Activated gamma-delta T cell treated with Interleukin-2 at 50 U/mL for 16 hours (primary cell): ENCODE measurements at regions not wholly inside any gene's neighbourhood (a gene's known extent, or its start where the extent isn't known, plus 50 kb on each side); places are given as distances from the start of the nearest gene placed in this dataset.

ENCODE experiments used
- DNase-seq: peaks from one replicate; pipeline ENCODE4 v3.0.0-alpha.2; 2020

DNA sequence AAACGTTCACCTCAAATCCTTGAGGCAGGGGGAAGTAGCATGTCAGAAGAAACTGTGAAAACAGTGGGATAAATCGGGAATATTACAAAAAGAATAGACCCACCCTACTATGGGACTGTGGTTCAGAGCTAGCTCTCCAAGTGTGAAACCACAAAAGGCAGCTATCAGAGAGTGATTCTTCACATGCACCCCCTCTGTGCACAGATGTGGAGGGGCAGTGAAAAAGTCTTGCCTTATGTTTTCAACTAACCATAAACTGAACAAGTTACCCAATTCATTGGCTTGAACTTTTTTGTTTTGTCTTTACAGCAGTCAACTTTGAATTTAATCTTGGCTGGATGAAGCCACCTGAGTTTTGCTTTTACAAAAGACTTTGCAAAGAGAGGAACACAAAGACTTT, 98.8 kb upstream of the NR4A3 start:
- DNase-seq: peak; percentile 7

DNA sequence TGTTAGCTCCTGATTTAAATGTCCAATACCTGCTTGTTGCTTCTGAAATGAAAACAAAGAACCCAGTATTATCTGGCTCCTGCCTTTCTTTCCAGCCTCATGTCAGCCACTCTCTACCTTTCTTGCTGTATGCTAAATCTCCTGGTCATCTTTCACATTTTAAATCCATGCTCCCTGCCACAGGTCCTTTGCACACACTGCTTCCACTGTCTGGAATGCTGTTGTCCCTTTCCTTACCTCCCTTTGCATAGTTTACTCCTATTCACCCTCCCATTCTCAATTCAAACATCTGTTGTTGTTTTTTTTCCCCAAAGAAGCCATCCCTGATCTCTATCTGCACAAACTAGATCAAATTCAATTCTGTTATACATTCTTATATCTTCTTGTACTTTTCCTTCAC, 97.0 kb upstream of the NR4A3 start:
- DNase-seq: no peak

DNA sequence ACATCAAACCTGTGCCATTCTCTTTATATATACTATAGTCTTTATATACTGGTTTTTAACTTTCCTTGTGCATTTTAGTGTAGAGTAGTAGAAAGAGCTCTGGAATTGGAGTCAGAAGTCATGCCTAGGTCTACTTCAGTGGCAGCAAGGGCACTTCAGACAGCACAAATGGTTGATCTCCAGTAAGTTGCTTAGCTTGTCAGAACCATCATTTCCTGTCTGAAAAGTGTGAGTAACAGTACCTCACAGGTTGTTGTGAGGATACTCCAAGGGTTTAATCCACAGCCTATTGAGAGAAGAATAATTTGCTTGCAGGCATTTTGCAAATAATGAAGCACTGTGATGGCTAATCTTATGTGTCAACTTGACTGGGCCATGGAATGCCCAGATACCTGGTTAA, 95.8 kb upstream of the NR4A3 start:
- no peak for DNase-seq

DNA sequence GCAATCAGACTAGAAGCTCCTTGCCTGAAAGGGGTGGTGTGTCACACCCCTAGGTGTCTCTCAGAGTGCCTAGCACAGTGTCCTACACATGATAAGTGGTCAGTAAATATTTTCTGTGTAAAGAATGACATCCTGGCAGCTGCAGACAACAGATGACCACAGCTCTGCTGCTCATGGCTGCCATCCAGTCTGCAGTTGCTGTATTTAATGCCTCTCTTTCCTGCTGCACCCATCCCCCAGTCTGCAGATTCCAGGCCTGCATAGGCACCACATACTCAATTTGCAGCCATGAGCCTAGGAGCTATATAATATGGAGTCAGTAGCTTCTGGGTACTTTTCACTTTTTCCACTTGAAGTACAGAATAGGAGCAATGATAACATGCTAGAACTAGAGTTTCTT, 94.9 kb upstream of the NR4A3 start:
- DNase-seq: no peak

DNA sequence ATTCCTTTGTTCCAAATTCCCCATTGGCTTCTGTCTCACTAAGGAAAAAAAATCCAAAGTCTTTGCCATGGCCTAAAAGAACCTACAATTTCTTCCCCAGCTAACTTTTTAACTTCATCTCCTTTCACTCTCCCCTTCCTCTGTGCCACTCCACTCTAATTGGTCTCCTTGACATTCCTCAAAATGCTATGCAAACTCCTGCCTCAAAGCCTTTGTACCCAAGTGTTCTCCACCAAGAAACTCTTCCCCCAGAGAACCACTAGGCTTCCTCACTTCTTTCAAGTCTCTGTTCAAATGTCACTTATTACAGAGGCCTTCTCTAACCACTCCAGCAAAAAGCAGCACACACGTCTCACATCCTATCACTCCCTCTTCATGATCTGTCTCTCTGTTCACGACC, 91.6 kb upstream of the NR4A3 start:
- DNase-seq: no peak

DNA sequence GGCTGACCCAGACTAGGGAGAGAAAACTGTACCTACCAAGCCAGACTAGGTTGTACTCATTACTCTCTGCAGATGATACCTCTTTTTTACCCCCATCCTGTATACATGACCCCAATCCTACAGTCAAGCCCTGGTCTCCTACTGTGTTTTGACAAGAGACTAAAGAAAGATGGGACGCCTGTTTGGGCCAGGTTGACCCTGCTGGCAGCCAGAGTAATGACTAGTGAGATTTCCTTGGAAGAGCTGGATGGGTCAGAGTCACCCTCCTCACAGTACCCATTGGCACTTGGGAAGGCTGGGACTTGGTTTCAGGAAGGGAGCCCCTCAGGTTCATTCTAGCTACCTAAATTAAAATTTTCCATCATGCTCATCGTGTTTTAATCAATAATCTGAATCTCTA, 89.7 kb upstream of the NR4A3 start:
- no peak for DNase-seq

DNA sequence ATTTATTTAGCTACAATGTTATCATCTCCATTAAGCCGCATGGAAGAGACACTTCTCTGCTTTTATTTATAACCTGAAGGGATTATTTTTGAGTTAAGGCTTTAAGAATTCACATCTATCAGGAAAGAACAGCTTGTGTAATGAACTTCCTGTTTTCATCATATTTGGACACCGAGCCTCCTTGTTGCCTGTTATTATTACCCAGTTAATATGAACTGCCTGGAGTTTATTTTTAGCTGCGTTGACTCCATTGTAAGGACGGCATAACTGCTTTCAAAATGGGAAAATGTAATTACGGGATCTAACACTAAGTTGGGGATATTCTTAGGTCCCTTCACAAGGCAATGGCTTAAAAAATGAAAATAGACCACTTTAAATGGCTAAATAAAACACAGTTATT, 89.0 kb upstream of the NR4A3 start:
- DNase-seq: no peak

DNA sequence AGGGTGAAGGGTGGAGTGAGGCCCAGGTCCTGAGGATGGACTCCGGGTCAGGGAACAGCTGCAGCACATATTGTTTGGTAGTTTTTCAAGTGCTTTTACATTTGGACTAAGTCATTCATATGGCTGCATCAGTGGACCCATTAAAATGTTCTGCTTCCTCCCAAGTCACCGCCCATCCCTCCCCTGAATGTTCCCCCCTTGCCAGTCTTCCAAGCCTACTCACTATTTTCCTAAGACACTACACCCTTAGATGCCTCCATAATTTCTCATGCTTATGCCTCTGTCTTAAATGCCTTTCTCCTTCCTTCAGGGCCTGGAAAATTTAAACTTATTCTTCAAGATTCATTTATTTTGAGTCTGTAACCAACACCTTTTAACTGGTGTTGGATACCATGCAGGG, 86.6 kb upstream of the NR4A3 start:
- DNase-seq: no peak

DNA sequence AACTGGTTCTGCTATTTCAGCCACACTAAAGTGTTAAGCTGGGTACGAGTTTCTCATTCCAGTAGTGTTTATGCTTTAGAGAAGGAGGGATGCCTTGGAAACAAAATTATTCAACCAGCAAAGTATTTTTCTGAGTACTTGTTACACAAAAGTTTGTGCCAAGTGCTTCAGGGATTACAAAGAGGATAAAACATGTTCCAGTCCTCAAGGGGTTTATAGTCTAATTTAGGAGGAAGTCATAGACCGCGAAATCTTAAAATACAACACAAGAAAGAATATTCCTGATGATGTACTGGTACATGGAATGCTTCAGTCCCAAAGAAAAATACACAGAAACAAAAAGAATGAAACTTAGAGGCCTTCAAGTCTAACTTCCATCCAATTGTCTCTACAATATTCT, 85.4 kb upstream of the NR4A3 start:
- no peak for DNase-seq

DNA sequence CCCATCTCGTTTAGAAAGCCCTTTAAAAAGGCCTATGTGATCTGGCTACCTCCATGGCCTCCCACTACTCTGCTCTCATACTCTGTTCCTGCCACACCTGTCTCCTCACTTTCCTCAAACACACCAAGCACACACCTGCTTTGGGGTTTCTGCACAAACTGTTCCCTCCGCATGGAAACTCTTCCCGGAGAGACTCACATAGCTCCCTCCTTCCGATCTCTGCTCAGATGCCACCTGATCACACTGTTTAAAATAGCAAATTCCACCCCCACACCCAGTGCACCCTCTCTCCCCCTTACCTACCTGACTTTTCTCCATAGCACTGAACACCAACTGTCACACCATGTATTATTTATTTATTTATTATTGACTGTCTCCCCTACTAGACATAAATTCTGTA, 84.0 kb upstream of the NR4A3 start:
- DNase-seq: no peak

DNA sequence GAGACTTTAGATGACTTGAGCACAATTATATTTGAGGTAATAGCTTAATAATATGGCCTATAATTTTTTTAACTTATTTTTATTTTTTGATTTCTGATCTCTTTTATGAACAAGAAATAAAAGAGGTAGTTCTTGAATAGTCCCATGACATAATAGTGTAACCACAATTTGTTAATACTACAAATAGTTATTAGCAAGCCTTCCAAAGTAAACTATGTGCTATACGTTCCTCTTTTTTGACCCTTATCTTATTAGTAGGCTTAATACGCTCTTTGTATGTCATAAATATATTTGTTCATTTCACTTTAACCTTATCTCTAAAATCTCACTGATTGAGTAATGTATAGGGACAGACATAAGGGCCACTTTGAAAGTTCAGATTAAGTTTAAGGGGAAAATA, 78.7 kb upstream of the NR4A3 start:
- no peak for DNase-seq

DNA sequence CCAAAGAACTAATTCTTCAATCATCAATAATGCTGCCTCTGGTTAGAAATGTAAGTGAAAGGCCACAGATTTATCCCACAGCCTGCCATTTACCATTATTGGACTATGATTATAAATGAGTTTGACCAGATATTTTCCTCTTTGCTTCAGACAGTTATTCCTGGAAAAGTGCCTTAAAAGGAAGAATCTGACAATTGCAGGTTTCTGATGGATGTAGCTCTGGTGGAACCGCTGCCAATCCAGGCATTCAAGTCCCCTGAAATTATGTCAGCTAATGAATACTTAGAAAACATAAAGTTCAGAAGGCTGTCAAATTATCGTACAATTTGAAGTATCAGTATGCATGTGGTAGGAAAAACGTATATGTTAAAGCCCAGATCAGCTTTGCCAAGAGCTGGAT, 78.2 kb upstream of the NR4A3 start:
- no peak for DNase-seq

DNA sequence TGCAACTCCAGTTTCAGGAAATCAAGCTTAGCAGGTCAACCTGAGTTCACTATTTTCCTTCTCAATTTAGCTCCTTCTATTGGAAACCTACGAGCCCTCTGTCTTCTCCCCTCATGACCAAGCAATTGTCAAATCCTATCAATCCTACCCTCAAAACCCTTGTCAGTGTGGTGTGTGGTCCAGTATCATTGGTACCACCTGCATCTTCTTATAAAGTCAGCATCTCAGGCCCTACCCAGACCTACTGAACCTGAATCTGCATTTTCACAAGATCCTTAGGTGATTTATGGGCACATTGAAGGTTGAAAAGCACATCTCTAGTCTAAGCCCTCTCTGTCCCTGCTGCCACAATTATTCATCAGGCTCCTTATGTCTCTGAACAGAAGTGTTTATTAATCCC, 77.6 kb upstream of the NR4A3 start:
- DNase-seq: no peak

DNA sequence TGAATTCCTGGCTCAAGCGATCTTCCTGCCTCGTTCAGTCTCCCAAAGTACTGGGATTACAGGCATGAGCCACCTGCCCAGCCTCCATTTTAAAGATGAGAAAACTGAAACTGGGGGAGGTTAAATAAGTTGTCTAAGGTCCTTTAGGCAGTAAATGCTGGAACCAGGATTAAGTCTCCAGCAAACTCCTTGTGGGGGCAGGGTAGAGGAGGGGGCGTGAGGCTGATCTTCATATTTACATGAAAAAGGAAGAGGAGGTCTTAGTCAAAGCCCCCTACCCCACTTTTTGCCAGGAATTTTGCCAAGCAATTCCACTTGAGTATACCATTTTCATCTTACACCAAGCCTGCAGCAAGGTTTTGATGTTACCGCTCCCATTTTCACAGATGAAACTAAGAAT, 76.6 kb upstream of the NR4A3 start:
- no peak for DNase-seq

DNA sequence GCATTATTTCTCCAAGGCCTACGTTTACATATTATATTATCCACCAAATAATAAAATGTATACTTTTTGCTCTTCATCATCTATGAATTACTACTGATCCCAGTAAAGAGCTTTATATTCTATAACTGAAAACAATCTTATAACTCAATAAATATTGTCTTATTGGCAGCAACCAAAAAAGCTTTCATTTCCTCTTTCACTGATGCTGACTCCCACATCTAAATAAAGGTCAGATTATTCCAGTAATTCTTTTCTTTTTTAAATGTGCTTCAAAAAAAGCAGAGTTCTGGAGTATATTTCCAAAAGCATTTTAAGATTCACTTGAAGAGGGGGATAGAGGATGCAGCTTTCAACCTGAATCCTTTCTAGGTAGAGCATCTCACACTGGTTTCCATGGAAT, 75.3 kb upstream of the NR4A3 start:
- no peak for DNase-seq

DNA sequence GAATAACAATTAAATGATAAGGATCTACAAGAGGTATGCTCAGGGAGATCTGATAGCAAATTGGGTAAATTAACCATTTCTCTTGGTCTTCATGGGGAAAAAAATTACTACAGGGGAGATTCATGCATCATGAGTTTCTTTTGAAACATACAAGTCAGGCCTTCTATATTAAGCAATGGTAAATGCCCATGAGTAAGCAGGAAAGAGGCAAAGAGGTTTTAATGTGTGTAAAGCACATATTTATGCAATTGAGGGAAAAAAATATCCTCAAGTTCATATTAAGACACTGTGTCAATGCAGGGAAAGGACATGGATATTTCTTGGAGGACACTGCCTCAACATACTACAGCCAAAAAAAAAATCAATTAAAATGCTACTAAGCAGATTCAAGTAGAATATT, 73.4 kb upstream of the NR4A3 start:
- DNase-seq: no peak

DNA sequence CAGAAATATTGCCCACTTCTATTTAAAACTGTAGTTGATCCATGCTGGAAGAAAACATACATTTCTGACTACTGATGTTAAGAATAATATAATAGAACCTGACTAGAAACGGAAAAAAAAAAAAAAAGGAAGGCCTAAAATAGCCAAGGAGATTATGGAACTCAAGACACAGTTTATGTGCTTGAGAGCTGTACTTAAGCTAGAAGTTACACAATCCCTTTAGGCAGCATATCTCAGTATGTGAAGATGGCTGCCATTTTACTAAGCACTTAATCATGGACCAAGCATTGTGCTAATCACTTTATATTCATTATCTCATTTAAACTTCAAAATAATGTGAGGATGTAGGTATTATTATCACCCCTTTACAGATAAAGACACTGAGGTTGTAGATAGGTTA, 73.0 kb upstream of the NR4A3 start:
- DNase-seq: no peak

DNA sequence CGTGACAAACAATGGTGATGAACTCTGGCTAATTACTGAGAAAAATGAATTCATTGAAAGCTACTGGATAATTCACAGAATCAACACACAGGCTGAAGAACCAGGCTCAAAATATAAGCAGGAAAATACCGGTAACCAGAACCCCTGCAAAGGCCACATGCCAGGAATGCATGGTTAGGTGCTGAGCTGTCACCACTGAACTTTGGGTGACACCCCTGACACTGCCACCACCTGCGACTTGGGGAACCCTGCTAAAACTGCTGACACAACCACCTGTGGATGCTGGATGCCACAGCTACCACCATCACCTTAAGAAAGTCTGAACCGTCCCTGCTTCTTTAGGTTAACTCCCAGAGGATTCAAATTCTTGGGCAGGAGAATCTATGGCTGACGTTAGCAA, 72.0 kb upstream of the NR4A3 start:
- DNase-seq: no peak

DNA sequence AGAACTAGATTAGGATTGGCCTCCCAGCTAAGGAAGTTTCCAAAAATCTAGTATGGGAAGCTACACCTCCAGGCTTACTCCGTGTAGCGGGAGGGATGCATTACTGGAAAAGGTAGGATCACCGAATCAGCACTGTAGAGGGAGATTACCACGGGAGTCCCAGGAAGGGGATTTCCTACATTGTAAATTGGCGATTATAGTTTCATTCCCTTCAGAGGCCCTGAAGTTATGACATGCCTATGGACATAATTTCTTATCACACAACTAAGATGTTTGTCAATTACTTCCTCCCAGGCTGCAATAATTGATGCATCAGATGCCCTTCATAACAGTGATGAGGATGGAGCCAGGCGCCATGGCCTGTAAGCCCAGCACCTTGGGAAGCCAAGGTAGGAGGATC, 71.2 kb upstream of the NR4A3 start:
- no peak for DNase-seq

DNA sequence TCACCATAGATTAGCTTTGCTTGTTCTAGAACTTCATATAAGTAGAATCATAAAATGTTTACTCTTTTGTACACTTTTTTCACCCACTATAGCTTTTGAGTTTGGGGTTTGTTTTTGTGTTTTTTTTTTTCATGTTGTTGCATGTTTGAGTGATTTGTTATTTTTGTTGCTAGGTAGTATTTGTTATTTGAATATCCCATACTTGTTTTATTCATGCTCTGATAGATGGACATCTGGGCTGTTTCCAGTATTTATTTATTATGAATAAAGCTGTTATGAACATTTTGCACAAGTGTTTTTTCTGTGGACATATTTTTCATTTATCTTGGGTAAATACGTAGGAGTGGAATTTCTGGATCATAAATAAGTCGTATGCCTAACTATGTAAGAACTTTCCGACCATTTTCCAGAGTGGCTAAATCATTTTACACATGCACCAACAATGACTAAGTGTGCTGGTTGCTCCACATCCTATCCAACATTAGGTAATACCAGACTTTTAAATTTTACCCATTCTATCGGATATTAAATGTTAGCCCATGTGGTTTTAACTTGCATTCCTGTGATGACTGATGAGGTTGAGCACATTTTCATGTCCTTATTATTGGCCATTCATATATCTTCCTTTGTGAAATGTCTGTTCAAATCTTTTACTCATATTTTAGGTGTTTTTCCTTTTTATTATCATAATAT, 69.1 kb upstream of the NR4A3 start:
- no peak for DNase-seq

DNA sequence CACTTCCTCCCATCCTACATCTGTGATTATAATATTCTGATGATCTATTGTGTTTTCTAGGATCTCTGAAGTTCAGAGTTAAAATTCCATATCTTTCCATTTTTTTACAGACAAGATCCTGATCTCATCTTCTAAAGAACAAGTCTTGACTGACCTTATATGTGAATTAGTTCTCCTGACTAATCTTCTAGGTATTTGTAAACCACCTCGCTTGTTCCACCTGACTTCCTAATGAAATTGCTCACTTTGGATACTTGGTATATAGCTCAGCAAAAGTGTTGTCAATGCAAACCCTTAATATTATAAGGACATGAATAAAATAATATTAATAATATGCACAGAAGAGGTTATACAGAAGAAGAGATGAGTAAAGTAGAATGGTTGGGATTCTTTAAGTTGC, 68.2 kb upstream of the NR4A3 start:
- no peak for DNase-seq

DNA sequence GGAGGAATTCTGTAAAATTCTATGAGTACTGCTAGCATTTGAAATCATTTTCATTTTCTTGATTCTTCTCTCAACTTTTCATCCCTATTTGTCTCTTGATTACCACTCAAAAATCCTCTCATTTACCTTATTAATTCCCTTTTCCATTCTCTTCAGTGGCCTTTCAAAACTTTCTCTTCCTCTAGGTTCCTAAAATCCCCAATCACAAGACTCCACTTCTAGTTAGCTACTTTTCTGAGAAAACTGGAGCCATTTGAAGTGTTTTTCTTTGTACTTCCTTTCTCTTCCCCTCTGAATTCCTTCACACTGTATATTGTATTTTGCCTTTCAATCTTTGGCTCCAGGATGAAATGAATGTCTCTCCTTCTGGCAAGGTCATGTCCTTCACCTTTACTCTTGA, 61.3 kb upstream of the NR4A3 start:
- DNase-seq: no peak

DNA sequence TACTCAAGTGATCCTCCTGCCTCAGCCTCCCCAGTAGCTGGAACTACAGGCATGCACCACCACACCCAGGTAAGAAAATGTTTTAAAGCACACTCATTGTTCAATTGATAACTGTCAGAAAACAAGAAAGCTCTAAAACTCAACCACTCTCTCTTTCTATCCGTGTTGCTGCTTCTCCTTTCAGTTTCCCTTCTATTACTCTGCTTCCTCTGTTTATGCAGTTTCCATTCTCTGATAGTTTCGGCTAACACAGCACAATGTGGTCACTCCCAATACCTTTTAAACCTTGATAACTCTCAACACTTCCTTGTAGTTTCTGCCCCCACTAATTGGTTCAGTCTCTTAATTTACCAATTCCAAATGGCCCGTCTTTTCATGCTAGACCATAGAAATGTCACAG, 59.2 kb upstream of the NR4A3 start:
- DNase-seq: no peak
